RPMI8226 (cell line): ENCODE measurements at regions not wholly inside any gene's neighbourhood (a gene's known extent, or its start where the extent isn't known, plus 50 kb on each side); places are given as distances from the start of the nearest gene placed in this dataset.
"Not testable (repeated sequence)": the region's sequence is repeated elsewhere in the genome, so short reads cannot be mapped to it uniquely, and the experiment has no call there.

Experiments
- DNase-seq: peaks from one replicate; pipeline ENCODE4 v3.0.0-alpha.2; 2015

- no peak for DNase-seq
These were observed 51.5 kb upstream of the PHF21B start for GRCh38 chr22:45061332-45061731.

GRCh38 chr22:45064313-45065278, 54.8 kb upstream of the PHF21B start:
- DNase-seq: peak; percentile 14

GRCh38 chr22:45065726-45066125, 55.9 kb upstream of the PHF21B start:
- no peak for DNase-seq

GRCh38 chr22:45067731-45068130, 57.9 kb upstream of the PHF21B start:
- DNase-seq: no peak

- DNase-seq: no peak
These were observed 60.1 kb upstream of the PHF21B start for GRCh38 chr22:45069925-45070324.

- DNase-seq: no peak
These were observed 61.8 kb upstream of the PHF21B start for GRCh38 chr22:45071618-45072017.

GRCh38 chr22:45072322-45072903, 62.6 kb upstream of the PHF21B start:
- no peak for DNase-seq

GRCh38 chr22:45073064-45073463, 63.3 kb upstream of the PHF21B start:
- DNase-seq: peak; percentile 49

GRCh38 chr22:45077286-45077685, 67.5 kb upstream of the PHF21B start:
- DNase-seq: no peak

- no peak for DNase-seq
These were observed 68.1 kb upstream of the PHF21B start for GRCh38 chr22:45077826-45078334.

- DNase-seq: peak; percentile 24
These were observed 73.0 kb upstream of the PHF21B start for GRCh38 chr22:45082795-45083194.

GRCh38 chr22:45083659-45084305, 74.0 kb upstream of the PHF21B start:
- DNase-seq: no peak

GRCh38 chr22:45084400-45084920, 74.7 kb upstream of the PHF21B start:
- no peak for DNase-seq

GRCh38 chr22:45087802-45088201, 75.9 kb upstream of the NUP50 start:
- DNase-seq: no peak

GRCh38 chr22:45088576-45088975, 75.1 kb upstream of the NUP50 start:
- no peak for DNase-seq

- DNase-seq: no peak
These were observed 73.2 kb upstream of the NUP50 start for GRCh38 chr22:45090497-45090910.

- no peak for DNase-seq
These were observed 72.4 kb upstream of the NUP50 start for GRCh38 chr22:45091254-45091854.

GRCh38 chr22:45091875-45092274, 71.8 kb upstream of the NUP50 start:
- DNase-seq: not testable (repeated sequence)

GRCh38 chr22:45092644-45093043, 71.1 kb upstream of the NUP50 start:
- no peak for DNase-seq

GRCh38 chr22:45093609-45094008, 70.1 kb upstream of the NUP50 start:
- no peak for DNase-seq

- DNase-seq: no peak
These were observed 69.5 kb upstream of the NUP50 start for GRCh38 chr22:45094081-45094720.

- no peak for DNase-seq
These were observed 68.9 kb upstream of the NUP50 start for GRCh38 chr22:45094825-45095224.
